ENCODE measurements at regions not wholly inside any gene's neighbourhood (a gene's known extent, or its start where the extent isn't known, plus 50 kb on each side); places are given as distances from the start of the nearest gene placed in this dataset.

- ChIA-PET POLR2A (no interaction called here), CTCF (interaction anchor here (1.2 kb wide), 1 partner anchor 10 kb away, joined by 3 read pairs; no protein-coding TSS in a partner anchor)
- no peak overlapping the region for H3K4me3 ChIP-seq (ENCODE audit: low read depth, low read length)
- TF ChIP-seq CTCF (IDR thresholded peaks at IDR 0.05; ENCODE audit: insufficient read depth, low read length, missing control alignments), result no peak
- DNase-seq (ENCODE audit: low read depth, low spot score), result no peak
Observed at GRCh38 chr4:34718576-34719245, 1525.6 kb downstream of the ARAP2 start.

GRCh38 chr4:34720571-34720970 is 1523.7 kb downstream of the ARAP2 start:
- peak; percentile 36 for TF ChIP-seq CTCF (IDR thresholded peaks at IDR 0.05; ENCODE audit: insufficient read depth, low read length, missing control alignments)
- CTCF ChIA-PET, result interaction anchor here (0.7 to 1.2 kb wide), 3 partner anchors 11 to 1073 kb away, joined by 3 to 7 read pairs (median 5); no protein-coding TSS in a partner anchor
- POLR2A ChIA-PET, result no interaction called here
- no peak for DNase-seq (ENCODE audit: low read depth, low spot score)
- no peak overlapping the region for H3K4me3 ChIP-seq (ENCODE audit: low read depth, low read length)

GRCh38 chr4:34721835-34722234 is 1522.5 kb downstream of the ARAP2 start:
- no peak for TF ChIP-seq CTCF (IDR thresholded peaks at IDR 0.05; ENCODE audit: insufficient read depth, low read length, missing control alignments)
- CTCF ChIA-PET, result no interaction called here
- POLR2A ChIA-PET, result no interaction called here
- no peak for DNase-seq (ENCODE audit: low read depth, low spot score)
- H3K4me3 ChIP-seq (ENCODE audit: low read depth, low read length), result no peak overlapping the region

- CTCF ChIA-PET, result no interaction called here
Observed at GRCh38 chr4:34723605-34724004, 1520.7 kb downstream of the ARAP2 start.

GRCh38 chr4:34724491-34724890 is 1519.8 kb downstream of the ARAP2 start:
- CTCF ChIA-PET, result no interaction called here
- POLR2A ChIA-PET, result no interaction called here
- no peak overlapping the region for H3K4me3 ChIP-seq (ENCODE audit: low read depth, low read length)
- no peak for TF ChIP-seq CTCF (IDR thresholded peaks at IDR 0.05; ENCODE audit: insufficient read depth, low read length, missing control alignments)
- DNase-seq (ENCODE audit: low read depth, low spot score), result no peak

More at GRCh38 chr4:34723605-34724004, 1520.7 kb downstream of the ARAP2 start:
- DNase-seq (ENCODE audit: low read depth, low spot score), result no peak
- POLR2A ChIA-PET, result no interaction called here
- H3K4me3 ChIP-seq (ENCODE audit: low read depth, low read length), result no peak overlapping the region
- TF ChIP-seq CTCF (IDR thresholded peaks at IDR 0.05; ENCODE audit: insufficient read depth, low read length, missing control alignments), result no peak

GRCh38 chr4:34731070-34731469 is 1513.2 kb downstream of the ARAP2 start:
- no peak for DNase-seq (ENCODE audit: low read depth, low spot score)
- H3K4me3 ChIP-seq (ENCODE audit: low read depth, low read length), result no peak overlapping the region
- TF ChIP-seq CTCF (IDR thresholded peaks at IDR 0.05; ENCODE audit: insufficient read depth, low read length, missing control alignments), result no peak
- ChIA-PET POLR2A (no interaction called here), CTCF (interaction anchor here (1.0 kb wide), 1 partner anchor 10 kb away, joined by 3 read pairs; no protein-coding TSS in a partner anchor)
